ENCODE measurements at regions not wholly inside any gene's neighbourhood (a gene's known extent, or its start where the extent isn't known, plus 50 kb on each side); places are given as distances from the start of the nearest gene placed in this dataset.

DNA sequence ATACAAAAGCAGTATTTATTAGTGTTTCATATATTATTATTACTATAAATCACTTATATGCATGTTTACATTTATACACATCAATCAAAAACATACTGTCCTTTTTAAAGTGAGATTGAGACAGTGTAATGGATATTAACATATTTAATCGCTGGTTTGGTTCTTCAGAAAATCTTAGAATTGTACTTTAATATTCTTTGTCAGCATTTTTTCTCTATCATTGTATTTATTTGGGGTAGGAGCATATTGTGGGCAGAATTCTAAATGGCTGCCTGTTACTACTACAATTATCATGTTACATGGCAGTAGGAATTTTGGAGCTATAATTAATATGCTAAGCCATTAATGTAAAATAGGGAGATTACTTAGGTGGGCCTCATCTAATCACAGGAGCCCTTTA lies 722.6 kb downstream of the TLR4 start:
- no TSS peak for BruUV-seq (replicated peaks)
- H3K9ac ChIP-seq (ENCODE audit: control insufficient read depth, insufficient read depth, low read length): no peak overlapping the region
- no peaks in the 10 kb centered on the region; a peak in 1 of 4 replicates for H3K27me3 ChIP-seq (replicated peaks in 1 of 2; ENCODE audit: control insufficient read depth in 2 of 2, insufficient read depth in 2 of 2, low read length in 1 of 2)
- no peak overlapping the region for H3K4me3 ChIP-seq
- no peaks in the 10 kb centered on the region for H3K36me3 ChIP-seq (ENCODE audit: control insufficient read depth in 2 of 2, insufficient read depth in 2 of 2, low read length in 1 of 2)
- RAD21 ChIA-PET (ENCODE audit: unreplicated experiment): no interaction called here
- H3K4me1 ChIP-seq (ENCODE audit: control insufficient read depth, insufficient read depth, low read length): no peaks in the 10 kb centered on the region
- H3K27ac ChIP-seq (ENCODE audit: control insufficient read depth, insufficient read depth): no peak overlapping the region
- FAIRE-seq (no peak), ATAC-seq (no peak), DNase-seq (ENCODE audit: low read depth, low spot score) (no peak)
- no peak overlapping the region for H3K4me2 ChIP-seq (ENCODE audit: control insufficient read depth, insufficient read depth)
- no peaks in the 10 kb centered on the region for H4K20me1 ChIP-seq (ENCODE audit: control insufficient read depth, insufficient read depth)
- CTCF ChIA-PET: no interaction called here
- no peaks in the 10 kb centered on the region for H3K79me2 ChIP-seq (ENCODE audit: control insufficient read depth, insufficient read depth, low read length)
- TF ChIP-seq NR2C2 (IDR thresholded peaks at IDR 0.05; ENCODE audit: borderline replicate concordance, control insufficient read depth, insufficient read length, low read depth) (no peak), ZNF622 (IDR thresholded peaks at IDR 0.05) (no peak)
- SMC1A ChIA-PET (ENCODE audit: uncharacterized antibody, unreplicated experiment): no interaction called here
- in situ Hi-C loops (cut with MboI): no loop called here
- H3K9me3 ChIP-seq (replicated peaks; ENCODE audit: control insufficient read depth, insufficient read depth, low read length): no peaks in the 10 kb centered on the region
- no peak overlapping the region for H2AFZ ChIP-seq (ENCODE audit: control insufficient read depth, low read depth, low read length)
- 0% methylated on average over 1 of the region's 1 CpG for WGBS (ENCODE audit: insufficient coverage, insufficient replicate concordance, low lambda C conversion rate, missing lambda C conversion rate)
- POLR2A ChIA-PET: no interaction called here
- intact Hi-C loops (cut with micrococcal nuclease; ENCODE audit: unreplicated experiment): no loop called here

DNA sequence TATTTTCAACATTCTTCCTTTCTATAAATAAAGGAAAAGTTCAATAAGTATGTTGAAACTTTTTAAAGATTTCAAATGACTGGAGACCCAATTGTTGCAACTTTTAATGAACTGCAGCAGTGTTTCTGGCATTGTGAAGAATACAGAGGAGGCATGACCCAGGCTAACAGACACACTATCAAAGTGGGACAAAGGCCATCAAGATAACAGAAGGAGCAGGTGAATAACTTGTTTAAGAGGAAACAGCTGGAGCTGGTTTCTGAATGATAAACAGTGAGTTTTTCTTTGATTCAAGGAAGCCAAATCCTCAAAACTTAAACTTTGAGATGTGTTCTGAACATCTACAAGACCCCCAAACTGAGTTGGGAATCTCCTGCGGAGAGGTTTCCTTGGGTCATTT lies 734.6 kb downstream of the TLR4 start:
- FAIRE-seq (no peak), ATAC-seq (no peak), DNase-seq (ENCODE audit: low read depth, low spot score) (no peak)
- Histone ChIP-seq H3K27ac (ENCODE audit: control insufficient read depth, insufficient read depth) (no peak overlapping the region), H3K79me2 (ENCODE audit: control insufficient read depth, insufficient read depth, low read length) (no peaks in the 10 kb centered on the region), H2AFZ (ENCODE audit: control insufficient read depth, low read depth, low read length) (no peak overlapping the region), H3K4me1 (ENCODE audit: control insufficient read depth, insufficient read depth, low read length) (no peaks in the 10 kb centered on the region), H3K9me3 (replicated peaks; ENCODE audit: control insufficient read depth, insufficient read depth, low read length) (no peaks in the 10 kb centered on the region), H3K4me3 (no peak overlapping the region), H3K9ac (ENCODE audit: control insufficient read depth, insufficient read depth, low read length) (no peak overlapping the region), H3K36me3 (ENCODE audit: control insufficient read depth in 2 of 2, insufficient read depth in 2 of 2, low read length in 1 of 2) (no peaks in the 10 kb centered on the region), H3K4me2 (ENCODE audit: control insufficient read depth, insufficient read depth) (no peak overlapping the region), H4K20me1 (ENCODE audit: control insufficient read depth, insufficient read depth) (no peaks in the 10 kb centered on the region), H3K27me3 (replicated peaks in 1 of 2; ENCODE audit: control insufficient read depth in 2 of 2, insufficient read depth in 2 of 2, low read length in 1 of 2) (no peaks in the 10 kb centered on the region)
- intact Hi-C loops (cut with micrococcal nuclease; ENCODE audit: unreplicated experiment): no loop called here
- ChIA-PET CTCF (no interaction called here), SMC1A (ENCODE audit: uncharacterized antibody, unreplicated experiment) (no interaction called here), RAD21 (ENCODE audit: unreplicated experiment) (no interaction called here), POLR2A (no interaction called here)
- WGBS (ENCODE audit: insufficient coverage, insufficient replicate concordance, low lambda C conversion rate, missing lambda C conversion rate): 64% methylated on average over 1 of the region's 1 CpG
- BruUV-seq (replicated peaks): no TSS peak
- in situ Hi-C loops (cut with MboI): no loop called here
- TF ChIP-seq YBX1 (IDR thresholded peaks at IDR 0.05) (no peak), PRDM15 (CRISPR knock-in tag; IDR thresholded peaks at IDR 0.05) (no peak), ATF7 (IDR thresholded peaks at IDR 0.05; ENCODE audit: low read depth) (no peak), BRCA1 (IDR thresholded peaks at IDR 0.05; ENCODE audit: low read depth, low read length) (no peak), ZBTB40 (IDR thresholded peaks at IDR 0.05; ENCODE audit: borderline replicate concordance) (no peak), SMARCA5 (IDR thresholded peaks at IDR 0.05) (no peak)
- TF ChIP-seq, protein P1, sequence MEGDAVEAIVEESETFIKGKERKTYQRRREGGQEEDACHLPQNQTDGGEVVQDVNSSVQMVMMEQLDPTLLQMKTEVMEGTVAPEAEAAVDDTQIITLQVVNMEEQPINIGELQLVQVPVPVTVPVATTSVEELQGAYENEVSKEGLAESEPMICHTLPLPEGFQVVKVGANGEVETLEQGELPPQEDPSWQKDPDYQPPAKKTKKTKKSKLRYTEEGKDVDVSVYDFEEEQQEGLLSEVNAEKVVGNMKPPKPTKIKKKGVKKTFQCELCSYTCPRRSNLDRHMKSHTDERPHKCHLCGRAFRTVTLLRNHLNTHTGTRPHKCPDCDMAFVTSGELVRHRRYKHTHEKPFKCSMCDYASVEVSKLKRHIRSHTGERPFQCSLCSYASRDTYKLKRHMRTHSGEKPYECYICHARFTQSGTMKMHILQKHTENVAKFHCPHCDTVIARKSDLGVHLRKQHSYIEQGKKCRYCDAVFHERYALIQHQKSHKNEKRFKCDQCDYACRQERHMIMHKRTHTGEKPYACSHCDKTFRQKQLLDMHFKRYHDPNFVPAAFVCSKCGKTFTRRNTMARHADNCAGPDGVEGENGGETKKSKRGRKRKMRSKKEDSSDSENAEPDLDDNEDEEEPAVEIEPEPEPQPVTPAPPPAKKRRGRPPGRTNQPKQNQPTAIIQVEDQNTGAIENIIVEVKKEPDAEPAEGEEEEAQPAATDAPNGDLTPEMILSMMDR (IDR thresholded peaks at IDR 0.05 in 2 of 3, conservative IDR thresholded peaks at IDR 0.05 in 1 of 3; ENCODE audit: control insufficient read depth in 2 of 3, extremely low read depth in 1 of 3, insufficient read depth in 1 of 3, low read depth in 3 of 3, low read length in 3 of 3): no peak

Data from GM12878 (cell line).